Osteocyte (in vitro differentiated cells): ENCODE measurements at regions not wholly inside any gene's neighbourhood (a gene's known extent, or its start where the extent isn't known, plus 50 kb on each side); places are given as distances from the start of the nearest gene placed in this dataset.

Source experiments
- DNase-seq: peaks from one replicate; pipeline ENCODE4 v3.0.0; 2021; ENCODE audit warnings: mixed read lengths; ENCODE audit not compliant: unreplicated experiment; ENCODE audit errors: extremely low spot score
- H3K27ac Mint-ChIP-seq: one replicate; pipeline ENCODE4 v1.8.0; 2021; ENCODE audit warnings: mild to moderate bottlenecking, mixed read lengths; ENCODE audit not compliant: unreplicated experiment
- H3K27me3 Mint-ChIP-seq: one replicate; pipeline ENCODE4 v1.8.0; 2021; ENCODE audit warnings: mixed read lengths; ENCODE audit not compliant: unreplicated experiment
- H3K36me3 Mint-ChIP-seq: one replicate; pipeline ENCODE4 v1.8.0; 2021; ENCODE audit warnings: mixed read lengths; ENCODE audit not compliant: unreplicated experiment
- H3K4me1 Mint-ChIP-seq: one replicate; pipeline ENCODE4 v1.8.0; 2021; ENCODE audit warnings: mixed read lengths; ENCODE audit not compliant: unreplicated experiment
- H3K4me3 Mint-ChIP-seq: one replicate; pipeline ENCODE4 v1.8.0; 2021; ENCODE audit warnings: mild to moderate bottlenecking, moderate library complexity, mixed read lengths; ENCODE audit not compliant: unreplicated experiment
- H3K9me3 Mint-ChIP-seq: one replicate; pipeline ENCODE4 v1.8.0; 2021; ENCODE audit warnings: mixed read lengths; ENCODE audit not compliant: unreplicated experiment
- CTCF ChIP-seq: fragments of 200-600 bp; sonication (generic); IDR thresholded peaks from 2 replicates; pipeline ENCODE4 v1.5.0; 2021; ENCODE audit warnings: antibody characterized with exemption, mild to moderate bottlenecking, moderate library complexity

DNA sequence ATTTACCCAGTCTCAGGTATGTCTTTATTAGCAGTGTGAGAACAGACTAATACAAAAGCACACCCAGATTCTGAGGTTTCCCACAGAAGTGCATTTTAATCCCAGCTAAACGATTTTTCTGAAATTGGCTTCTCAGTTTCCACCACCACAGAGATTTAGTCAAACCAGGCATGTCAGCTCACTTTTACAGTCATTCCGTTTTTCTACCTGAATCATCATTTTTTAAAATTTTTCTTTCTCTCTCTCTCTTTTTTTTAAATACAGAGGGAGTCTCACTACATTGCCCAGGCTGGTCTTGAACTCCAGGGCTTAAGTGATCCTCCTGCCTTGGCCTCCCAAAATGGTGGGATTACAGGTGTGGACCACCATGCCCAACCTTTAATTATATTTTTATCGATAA lies 389.1 kb downstream of the HAPSTR1 start:
- no peaks in the 10 kb centered on the region for H3K27me3 Mint-ChIP-seq
- DNase-seq = no peak
- no peak for TF ChIP-seq CTCF
- no peaks in the 10 kb centered on the region for H3K9me3 Mint-ChIP-seq
- H3K4me3 Mint-ChIP-seq = no peak overlapping the region
- H3K4me1 Mint-ChIP-seq = no peaks in the 10 kb centered on the region
- no peaks in the 10 kb centered on the region for H3K36me3 Mint-ChIP-seq
- H3K27ac Mint-ChIP-seq = no peak overlapping the region

DNA sequence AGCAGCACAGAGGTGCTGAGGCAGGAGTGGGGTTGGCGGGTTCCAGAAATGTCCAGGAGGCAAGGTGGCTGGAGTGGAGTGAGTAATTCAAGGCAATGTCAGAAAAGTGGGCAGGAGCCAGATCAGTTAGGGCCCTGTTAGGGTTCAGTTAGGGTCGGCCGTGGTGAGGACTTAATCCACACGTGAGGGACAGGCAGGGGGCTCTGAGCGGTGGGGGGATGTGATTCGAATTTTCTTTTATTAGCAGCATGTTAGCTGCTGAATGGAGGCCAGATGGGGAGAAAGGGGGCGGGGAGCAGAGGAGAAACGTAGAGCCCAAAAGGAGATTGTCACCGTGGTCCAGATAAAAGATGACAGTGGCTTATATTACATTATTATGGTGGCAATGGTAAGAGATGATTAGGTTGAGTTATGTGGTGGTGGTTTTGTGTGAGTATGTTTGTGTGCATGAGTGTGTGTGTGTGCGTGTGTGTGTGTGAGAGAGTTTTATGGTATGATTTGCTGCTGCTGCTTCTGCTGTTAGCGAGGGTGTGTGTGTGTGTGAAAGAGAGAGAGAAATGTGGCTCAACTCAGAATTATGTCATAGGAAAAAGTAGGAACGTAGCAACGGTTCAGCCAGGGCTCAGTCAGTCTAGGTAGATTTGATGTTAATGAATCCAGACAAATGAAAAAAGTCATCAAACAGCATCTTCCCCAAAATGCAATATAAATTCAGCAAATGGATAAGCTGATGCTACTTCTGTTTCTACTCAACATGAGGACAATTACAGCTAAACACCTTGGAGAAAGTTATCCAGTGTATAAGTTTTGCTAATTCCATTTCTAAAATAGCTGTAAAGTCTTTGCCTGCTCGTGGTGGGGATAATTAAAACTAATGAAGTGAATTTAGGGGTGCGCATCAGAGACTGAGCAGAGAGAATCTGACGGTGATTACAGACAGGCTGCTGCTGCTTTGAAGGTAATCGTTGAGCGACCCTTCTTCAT lies 390.6 kb downstream of the HAPSTR1 start:
- Mint-ChIP-seq H3K4me3 (no peak overlapping the region), H3K9me3 (no peaks in the 10 kb centered on the region), H3K27me3 (no peaks in the 10 kb centered on the region), H3K27ac (no peak overlapping the region), H3K36me3 (no peaks in the 10 kb centered on the region), H3K4me1 (no peaks in the 10 kb centered on the region)
- no peak for DNase-seq
- TF ChIP-seq CTCF = no peak

DNA sequence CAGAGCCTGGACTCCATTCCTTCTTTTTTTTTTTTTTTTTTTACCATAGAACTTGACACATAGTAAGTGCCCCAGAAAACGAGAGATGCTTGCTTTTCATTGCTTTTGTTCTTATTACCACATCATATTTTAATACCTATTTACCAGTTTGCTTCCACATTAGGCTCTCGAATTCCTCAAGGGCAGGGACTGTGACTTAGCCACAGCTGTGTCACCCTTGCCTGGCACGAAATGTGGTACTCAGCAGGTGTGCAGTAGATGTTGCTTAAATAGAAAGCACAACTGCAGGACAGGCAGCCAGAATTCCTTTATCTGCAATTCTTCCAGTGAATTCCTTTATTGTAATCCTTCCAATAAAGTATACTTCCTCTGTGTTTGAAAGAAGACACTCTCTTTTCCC lies 393.0 kb downstream of the HAPSTR1 start:
- no peak for TF ChIP-seq CTCF
- Mint-ChIP-seq H3K4me1 (no peaks in the 10 kb centered on the region), H3K4me3 (no peak overlapping the region), H3K27me3 (no peaks in the 10 kb centered on the region), H3K9me3 (no peaks in the 10 kb centered on the region), H3K27ac (no peak overlapping the region), H3K36me3 (no peaks in the 10 kb centered on the region)
- DNase-seq = no peak

DNA sequence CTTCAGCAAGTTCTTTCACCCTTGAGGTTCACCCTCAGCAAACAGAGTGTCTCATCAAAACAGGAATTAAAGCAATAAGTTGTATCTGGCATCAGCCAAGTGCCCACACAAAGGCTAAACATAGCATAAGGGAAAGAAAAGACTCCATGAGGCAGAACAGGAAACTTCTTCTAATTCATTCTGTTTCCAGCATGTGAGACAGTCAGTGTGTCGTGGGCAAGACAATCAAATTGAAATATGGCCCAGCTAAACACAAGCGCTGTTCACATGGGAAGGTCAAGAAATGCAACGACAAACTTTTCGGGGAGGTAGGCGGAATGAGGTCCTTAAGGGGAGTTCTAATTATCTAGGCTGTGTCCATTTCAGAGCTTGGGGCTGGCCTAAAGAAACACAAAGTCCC lies 393.4 kb downstream of the HAPSTR1 start:
- Mint-ChIP-seq H3K4me1 (no peaks in the 10 kb centered on the region), H3K36me3 (no peaks in the 10 kb centered on the region), H3K27me3 (no peaks in the 10 kb centered on the region), H3K9me3 (no peaks in the 10 kb centered on the region), H3K4me3 (no peak overlapping the region), H3K27ac (no peak overlapping the region)
- DNase-seq = no peak
- no peak for TF ChIP-seq CTCF

- H3K27ac Mint-ChIP-seq = no peak overlapping the region
These were observed 398.5 kb downstream of the HAPSTR1 start for GRCh38 chr16:9489835-9490467.

More at GRCh38 chr16:9489835-9490467, 398.5 kb downstream of the HAPSTR1 start:
- no peak for DNase-seq
- no peaks in the 10 kb centered on the region for H3K4me1 Mint-ChIP-seq
- no peaks in the 10 kb centered on the region for H3K27me3 Mint-ChIP-seq
- peaks cover 9% of the 10 kb centered on the region for H3K9me3 Mint-ChIP-seq
- no peaks in the 10 kb centered on the region for H3K36me3 Mint-ChIP-seq
- H3K4me3 Mint-ChIP-seq = no peak overlapping the region
- no peak for TF ChIP-seq CTCF
